SJSA1 (cell line): ENCODE measurements at regions not wholly inside any gene's neighbourhood (a gene's known extent, or its start where the extent isn't known, plus 50 kb on each side); places are given as distances from the start of the nearest gene placed in this dataset.

Experiments
- DNase-seq, 2 experiments: peaks; one replicate each; pipeline ENCODE4 v3.0.0-alpha.2; 2015 to 2020; ENCODE audit warnings: low spot score in 2 of 2, low read depth in 1 of 2
- H3K27ac ChIP-seq: fragments of 250-450 bp; sonication (Bioruptor Pico); 2 replicates; pipeline ENCODE4 v1.5.1; 2020; ENCODE audit warnings: mild to moderate bottlenecking, moderate library complexity
- H3K27me3 ChIP-seq: fragments of 250-450 bp; sonication (Bioruptor Pico); replicated peaks from 2 replicates; pipeline ENCODE4 v1.5.1; 2020; ENCODE audit warnings: mild to moderate bottlenecking, moderate library complexity
- H3K36me3 ChIP-seq: fragments of 250-450 bp; sonication (Bioruptor Pico); 2 replicates; pipeline ENCODE4 v1.5.1; 2020; ENCODE audit warnings: mild to moderate bottlenecking
- H3K4me1 ChIP-seq: fragments of 250-450 bp; sonication (Bioruptor Pico); replicated peaks from 2 replicates; pipeline ENCODE4 v1.6.1; 2021; ENCODE audit warnings: mild to moderate bottlenecking
- H3K4me3 ChIP-seq: fragments of 250-450 bp; sonication (Bioruptor Pico); 2 replicates; pipeline ENCODE4 v1.5.1; 2020; ENCODE audit warnings: mild to moderate bottlenecking
- H3K9me3 ChIP-seq: fragments of 250-450 bp; sonication (Bioruptor Pico); replicated peaks from 2 replicates; pipeline ENCODE4 v1.5.1; 2020; ENCODE audit warnings: mild to moderate bottlenecking

GRCh38 chr7:25638068-25638467 lies 409.8 kb upstream of the NPVF start:
- no peak overlapping the region for H3K4me3 ChIP-seq
- H3K27me3 ChIP-seq, result no peaks in the 10 kb centered on the region
- H3K36me3 ChIP-seq, result no peaks in the 10 kb centered on the region
- H3K4me1 ChIP-seq, result peaks cover 15% of the 10 kb centered on the region
- no peak overlapping the region for H3K27ac ChIP-seq
- no peaks in the 10 kb centered on the region for H3K9me3 ChIP-seq
- DNase-seq, result no peak

- no peaks in the 10 kb centered on the region for H3K9me3 ChIP-seq
- H3K27me3 ChIP-seq, result no peaks in the 10 kb centered on the region
- peaks cover 15% of the 10 kb centered on the region for H3K4me1 ChIP-seq
- no peak overlapping the region for H3K4me3 ChIP-seq
- no peak overlapping the region for H3K27ac ChIP-seq
- DNase-seq, result no peak
- H3K36me3 ChIP-seq, result no peaks in the 10 kb centered on the region
Measured at GRCh38 chr7:25638590-25639244, 410.4 kb upstream of the NPVF start.

- no peaks in the 10 kb centered on the region for H3K9me3 ChIP-seq
- DNase-seq, result no peak
- no peaks in the 10 kb centered on the region for H3K36me3 ChIP-seq
- no peaks in the 10 kb centered on the region for H3K4me1 ChIP-seq
- H3K27me3 ChIP-seq, result no peaks in the 10 kb centered on the region
- no peak overlapping the region for H3K4me3 ChIP-seq
- no peak overlapping the region for H3K27ac ChIP-seq
Measured at GRCh38 chr7:25642849-25643248, 414.6 kb upstream of the NPVF start.

GRCh38 chr7:25643286-25643685 lies 415.0 kb upstream of the NPVF start:
- Histone ChIP-seq H3K27me3 (no peaks in the 10 kb centered on the region), H3K36me3 (no peaks in the 10 kb centered on the region), H3K9me3 (no peaks in the 10 kb centered on the region), H3K4me1 (no peaks in the 10 kb centered on the region), H3K4me3 (no peak overlapping the region), H3K27ac (no peak overlapping the region)
- DNase-seq, result no peak

GRCh38 chr7:25643770-25644394 lies 415.6 kb upstream of the NPVF start:
- no peaks in the 10 kb centered on the region for H3K4me1 ChIP-seq
- H3K36me3 ChIP-seq, result no peaks in the 10 kb centered on the region
- H3K9me3 ChIP-seq, result no peaks in the 10 kb centered on the region
- no peak for DNase-seq
- no peak overlapping the region for H3K27ac ChIP-seq
- no peak overlapping the region for H3K4me3 ChIP-seq
- no peaks in the 10 kb centered on the region for H3K27me3 ChIP-seq

- no peak for DNase-seq
- Histone ChIP-seq H3K9me3 (no peaks in the 10 kb centered on the region), H3K4me1 (no peaks in the 10 kb centered on the region), H3K36me3 (no peaks in the 10 kb centered on the region), H3K27ac (no peak overlapping the region), H3K27me3 (no peaks in the 10 kb centered on the region), H3K4me3 (no peak overlapping the region)
Measured at GRCh38 chr7:25646726-25647413, 418.6 kb upstream of the NPVF start.

- H3K36me3 ChIP-seq, result no peaks in the 10 kb centered on the region
Measured at GRCh38 chr7:25647872-25648271, 419.6 kb upstream of the NPVF start.

GRCh38 chr7:25652366-25652765 lies 424.1 kb upstream of the NPVF start:
- Histone ChIP-seq H3K9me3 (no peaks in the 10 kb centered on the region), H3K27ac (no peak overlapping the region), H3K27me3 (no peaks in the 10 kb centered on the region), H3K4me1 (no peaks in the 10 kb centered on the region), H3K36me3 (no peaks in the 10 kb centered on the region), H3K4me3 (no peak overlapping the region)
- DNase-seq, result no peak

More at GRCh38 chr7:25647872-25648271, 419.6 kb upstream of the NPVF start:
- H3K27ac ChIP-seq, result no peak overlapping the region
- no peak for DNase-seq
- H3K4me1 ChIP-seq, result no peaks in the 10 kb centered on the region
- no peaks in the 10 kb centered on the region for H3K9me3 ChIP-seq
- H3K27me3 ChIP-seq, result no peaks in the 10 kb centered on the region
- no peak overlapping the region for H3K4me3 ChIP-seq

- Histone ChIP-seq H3K4me1 (no peaks in the 10 kb centered on the region), H3K36me3 (no peaks in the 10 kb centered on the region), H3K4me3 (no peak overlapping the region), H3K9me3 (no peaks in the 10 kb centered on the region), H3K27ac (no peak overlapping the region), H3K27me3 (no peaks in the 10 kb centered on the region)
- DNase-seq, result no peak
Measured at GRCh38 chr7:25653384-25653783, 425.1 kb upstream of the NPVF start.

GRCh38 chr7:25656071-25656470 lies 427.8 kb upstream of the NPVF start:
- Histone ChIP-seq H3K36me3 (no peaks in the 10 kb centered on the region), H3K4me3 (no peak overlapping the region), H3K27me3 (no peaks in the 10 kb centered on the region), H3K27ac (no peak overlapping the region), H3K4me1 (no peaks in the 10 kb centered on the region), H3K9me3 (no peaks in the 10 kb centered on the region)
- no peak for DNase-seq

GRCh38 chr7:25656581-25657026 lies 428.3 kb upstream of the NPVF start:
- Histone ChIP-seq H3K27ac (no peak overlapping the region), H3K27me3 (no peaks in the 10 kb centered on the region)
- no peak for DNase-seq

GRCh38 chr7:25658375-25658774 lies 430.1 kb upstream of the NPVF start:
- Histone ChIP-seq H3K27ac (no peak overlapping the region), H3K4me1 (no peaks in the 10 kb centered on the region), H3K9me3 (no peaks in the 10 kb centered on the region), H3K27me3 (no peaks in the 10 kb centered on the region), H3K36me3 (no peaks in the 10 kb centered on the region), H3K4me3 (no peak overlapping the region)
- no peak for DNase-seq

More at GRCh38 chr7:25656581-25657026, 428.3 kb upstream of the NPVF start:
- Histone ChIP-seq H3K4me1 (no peaks in the 10 kb centered on the region), H3K9me3 (no peaks in the 10 kb centered on the region), H3K36me3 (no peaks in the 10 kb centered on the region), H3K4me3 (no peak overlapping the region)

GRCh38 chr7:25659841-25660240 lies 431.6 kb upstream of the NPVF start:
- no peaks in the 10 kb centered on the region for H3K9me3 ChIP-seq
- H3K4me3 ChIP-seq, result no peak overlapping the region
- no peak for DNase-seq
- H3K27ac ChIP-seq, result no peak overlapping the region
- H3K4me1 ChIP-seq, result no peaks in the 10 kb centered on the region
- no peaks in the 10 kb centered on the region for H3K36me3 ChIP-seq
- no peaks in the 10 kb centered on the region for H3K27me3 ChIP-seq
